Right cardiac atrium (tissue), 5 donors: ENCODE measurements at regions not wholly inside any gene's neighbourhood (a gene's known extent, or its start where the extent isn't known, plus 50 kb on each side); places are given as distances from the start of the nearest gene placed in this dataset.

ENCODE experiments used
- ATAC-seq, 2 donors: fragments of 200-7000 bp; cut with Tn5 transposase; one replicate each; pipeline versions ENCODE4 v1.8.0 to v1.9.1; 2020; ENCODE audit warnings: moderate library complexity in 2 of 2, mild to moderate bottlenecking in 1 of 2
- DNase-seq, 3 donors: peaks; one replicate each; pipeline ENCODE4 v3.0.0-alpha.2; 2020
- H3K27ac ChIP-seq: one replicate; pipeline ENCODE4 v1.5.1; 2013; ENCODE audit warnings: mild to moderate bottlenecking, low read length, control low read depth, moderate library complexity
- H3K27me3 ChIP-seq: one replicate; pipeline ENCODE4 v1.6.1; 2013; ENCODE audit not compliant: control insufficient read depth, insufficient read depth
- H3K4me1 ChIP-seq: one replicate; pipeline ENCODE4 v1.6.1; 2013; ENCODE audit warnings: low read length; ENCODE audit not compliant: control insufficient read depth, insufficient read depth
- H3K4me3 ChIP-seq: one replicate; pipeline ENCODE4 v1.5.1; 2013; ENCODE audit warnings: low read length, control low read depth
- H3K9me3 ChIP-seq: one replicate; pipeline ENCODE4 v1.6.1; 2013; ENCODE audit warnings: low read length; ENCODE audit not compliant: control insufficient read depth
- WGBS: extraction: QIAGEN DNeasy Blood & Tissue Kit; methylation state at CpG from one replicate; pipeline ENCODE4 v1.1.7; 2013; 5-methylcytosine and 5-hydroxymethylcytosine counted together
- intact Hi-C, 4 donors: fragments of 100-400 bp; cut with DNase I; formaldehyde crosslinking; loops; one replicate each; pipeline versions ENCODE4 v1.11.0 to v1.14.0; 2022 to 2023
- donor health status: healthy with polysubstance abuse.
- donor health status: DM: no; HTN: yes; CAD: no.
- donor health status: DM: no; HTN: no; CAD: no.
- donor health status: DM: no; HTN: yes; CAD: no; lungs with severe emphysema.
- donor health status: DM: yes; HTN: yes; CAD: no.

GRCh38 chr14:95396221-95396620 lies 76.5 kb upstream of the CLMN start:
- H3K9me3 ChIP-seq = no peaks in the 10 kb centered on the region
- DNase-seq (no peak), ATAC-seq (no peak)
- H3K4me3 ChIP-seq = no peak overlapping the region
- no peaks in the 10 kb centered on the region for H3K27me3 ChIP-seq
- intact Hi-C loops = no loop called here
- WGBS = 54% methylated on average over 4 of the region's 4 CpGs
- H3K4me1 ChIP-seq = no peaks in the 10 kb centered on the region
- H3K27ac ChIP-seq = no peak overlapping the region

GRCh38 chr14:95395098-95395737 lies 75.5 kb upstream of the CLMN start:
- Histone ChIP-seq H3K9me3 (no peaks in the 10 kb centered on the region), H3K4me3 (no peak overlapping the region), H3K27me3 (no peaks in the 10 kb centered on the region), H3K27ac (no peak overlapping the region), H3K4me1 (no peaks in the 10 kb centered on the region)
- WGBS = 57% methylated on average over 6 of the region's 6 CpGs
- intact Hi-C loops = no loop called here
- DNase-seq = no peak
- peak in 1 of 2 donors; percentile 56 for ATAC-seq

- intact Hi-C loops = no loop called here
Observed at GRCh38 chr14:95394297-95395097, 74.8 kb upstream of the CLMN start.

GRCh38 chr14:95392841-95393240 lies 73.1 kb upstream of the CLMN start:
- intact Hi-C loops = no loop called here
- Histone ChIP-seq H3K4me3 (no peak overlapping the region), H3K27ac (no peak overlapping the region), H3K4me1 (peaks cover 3% of the 10 kb centered on the region), H3K9me3 (no peaks in the 10 kb centered on the region), H3K27me3 (no peaks in the 10 kb centered on the region)
- WGBS = 80% methylated on average over 5 of the region's 5 CpGs
- DNase-seq (no peak), ATAC-seq (no peak)

More at GRCh38 chr14:95394297-95395097, 74.8 kb upstream of the CLMN start:
- H3K27ac ChIP-seq = no peak overlapping the region
- no peaks in the 10 kb centered on the region for H3K27me3 ChIP-seq
- H3K4me1 ChIP-seq = no peaks in the 10 kb centered on the region
- H3K9me3 ChIP-seq = no peaks in the 10 kb centered on the region
- H3K4me3 ChIP-seq = no peak overlapping the region
- DNase-seq = no peak
- WGBS = 53% methylated on average over 3 of the region's 3 CpGs
- no peak for ATAC-seq

GRCh38 chr14:95391331-95391730 lies 71.6 kb upstream of the CLMN start:
- no peaks in the 10 kb centered on the region for H3K9me3 ChIP-seq
- ATAC-seq (no peak), DNase-seq (no peak)
- intact Hi-C loops = no loop called here
- no peak overlapping the region for H3K27ac ChIP-seq
- H3K4me3 ChIP-seq = no peak overlapping the region
- no peaks in the 10 kb centered on the region for H3K27me3 ChIP-seq
- H3K4me1 ChIP-seq = peaks cover 5% of the 10 kb centered on the region
- WGBS = 54% methylated on average over 2 of the region's 2 CpGs

- peak; percentile 92 to 96 for ATAC-seq
- intact Hi-C loops = no loop called here
- H3K27ac ChIP-seq = peak overlapping the region; percentile 81
Observed at GRCh38 chr14:95389471-95390011, 69.8 kb upstream of the CLMN start.

GRCh38 chr14:95388699-95389098 lies 69.0 kb upstream of the CLMN start:
- Histone ChIP-seq H3K4me3 (no peak overlapping the region), H3K27ac (peak overlapping the region; percentile 46), H3K27me3 (no peaks in the 10 kb centered on the region), H3K4me1 (peaks cover 5% of the 10 kb centered on the region), H3K9me3 (no peaks in the 10 kb centered on the region)
- intact Hi-C loops = no loop called here
- WGBS = 64% methylated on average over 4 of the region's 4 CpGs
- no peak for DNase-seq
- no peak for ATAC-seq

More at GRCh38 chr14:95389471-95390011, 69.8 kb upstream of the CLMN start:
- no peaks in the 10 kb centered on the region for H3K9me3 ChIP-seq
- peaks cover 5% of the 10 kb centered on the region for H3K4me1 ChIP-seq
- DNase-seq = peak; percentile 87 to 90 (median 89)
- no peak overlapping the region for H3K4me3 ChIP-seq
- WGBS = 44% methylated on average over 9 of the region's 9 CpGs
- no peaks in the 10 kb centered on the region for H3K27me3 ChIP-seq

GRCh38 chr14:95387826-95388445 lies 68.2 kb upstream of the CLMN start:
- WGBS = 78% methylated on average over 7 of the region's 7 CpGs
- DNase-seq (no peak), ATAC-seq (no peak)
- Histone ChIP-seq H3K27ac (no peak overlapping the region), H3K27me3 (no peaks in the 10 kb centered on the region), H3K4me3 (no peak overlapping the region), H3K9me3 (no peaks in the 10 kb centered on the region), H3K4me1 (peaks cover 5% of the 10 kb centered on the region)
- intact Hi-C loops = no loop called here

GRCh38 chr14:95386536-95387095 lies 66.9 kb upstream of the CLMN start:
- no peaks in the 10 kb centered on the region for H3K27me3 ChIP-seq
- H3K4me3 ChIP-seq = no peak overlapping the region
- no peaks in the 10 kb centered on the region for H3K9me3 ChIP-seq
- peaks cover 5% of the 10 kb centered on the region for H3K4me1 ChIP-seq
- 74% methylated on average over 6 of the region's 6 CpGs for WGBS
- no peak for ATAC-seq
- intact Hi-C loops = no loop called here
- H3K27ac ChIP-seq = no peak overlapping the region
- no peak for DNase-seq

- WGBS = 87% methylated on average over 6 of the region's 6 CpGs
- no peaks in the 10 kb centered on the region for H3K9me3 ChIP-seq
- no peak overlapping the region for H3K4me3 ChIP-seq
Observed at GRCh38 chr14:95385701-95386100, 66.0 kb upstream of the CLMN start.

GRCh38 chr14:95382747-95383146 lies 63.0 kb upstream of the CLMN start:
- H3K4me1 ChIP-seq = peaks cover 2% of the 10 kb centered on the region
- no peak for ATAC-seq
- no peaks in the 10 kb centered on the region for H3K9me3 ChIP-seq
- DNase-seq = no peak
- 88% methylated on average over 3 of the region's 3 CpGs for WGBS
- intact Hi-C loops = no loop called here
- H3K27me3 ChIP-seq = no peaks in the 10 kb centered on the region
- H3K4me3 ChIP-seq = no peak overlapping the region
- H3K27ac ChIP-seq = no peak overlapping the region

More at GRCh38 chr14:95385701-95386100, 66.0 kb upstream of the CLMN start:
- Histone ChIP-seq H3K27ac (no peak overlapping the region), H3K27me3 (no peaks in the 10 kb centered on the region), H3K4me1 (peaks cover 5% of the 10 kb centered on the region)
- DNase-seq (no peak), ATAC-seq (no peak)
- intact Hi-C loops = no loop called here
